GM18951 (cell line): ENCODE measurements at regions not wholly inside any gene's neighbourhood (a gene's known extent, or its start where the extent isn't known, plus 50 kb on each side); places are given as distances from the start of the nearest gene placed in this dataset.

Experiments
- POLR2A ChIP-seq: IDR thresholded peaks from 4 replicates; pipeline ENCODE4 v1.6.1; 2011; ENCODE audit warnings: mild to moderate bottlenecking; ENCODE audit not compliant: insufficient read length, insufficient read depth; ENCODE audit errors: extremely low read depth
- in situ Hi-C: fragments of 300-500 bp; cut with MboI; formaldehyde crosslinking; loops from one replicate; pipeline ENCODE4 v1.12.0; 2022; ENCODE audit warnings: low sequenced_read_pairs, mixed read lengths, inconsistent platforms; ENCODE audit not compliant: unreplicated experiment

DNA sequence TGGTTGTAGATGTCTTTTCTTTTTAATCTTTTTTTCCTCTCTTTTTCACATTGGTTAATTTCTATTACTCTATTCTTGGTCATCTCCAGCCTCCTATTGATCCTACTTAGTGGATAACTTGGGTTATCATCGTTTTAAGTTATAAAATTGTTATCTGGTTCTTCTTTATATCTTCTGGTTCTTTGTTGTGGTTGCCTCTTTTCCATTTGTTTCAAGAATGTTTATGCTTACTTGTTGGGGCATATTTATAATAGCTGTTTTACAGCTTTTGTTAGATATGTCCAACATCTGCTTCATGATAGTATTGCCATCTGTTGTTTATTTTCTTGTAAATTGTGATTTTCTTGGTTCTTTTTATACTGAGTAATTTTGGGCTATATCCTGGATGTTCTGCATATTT, 1429.6 kb downstream of the TBC1D22A start:
- TF ChIP-seq POLR2A: no peak
- in situ Hi-C loops: no loop called here

DNA sequence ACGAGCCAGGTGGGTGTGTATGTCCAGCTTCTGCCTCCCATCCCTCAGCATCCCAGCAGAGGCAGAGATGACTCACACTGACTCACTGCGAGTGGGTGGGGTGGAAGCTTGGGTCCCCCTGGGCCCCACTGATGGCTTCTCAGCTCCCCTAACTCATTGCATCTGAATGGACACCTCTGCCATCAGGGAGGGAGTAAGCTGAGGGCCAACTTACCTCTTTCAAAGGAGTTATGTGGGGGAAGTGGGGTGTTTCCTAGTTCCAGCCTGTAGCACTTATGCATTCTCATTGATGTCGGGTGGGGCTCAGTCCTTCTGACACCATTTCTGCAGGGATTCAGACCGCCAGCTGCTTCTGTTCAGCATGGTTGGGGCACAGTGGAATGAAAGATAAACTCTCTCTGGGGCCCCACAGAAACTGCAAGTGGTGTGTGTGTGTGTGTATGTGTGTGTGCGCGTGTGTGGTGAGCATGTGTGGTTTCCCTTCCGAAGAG, 1425.8 kb downstream of the TBC1D22A start:
- in situ Hi-C loops: no loop called here
- no peak for TF ChIP-seq POLR2A

DNA sequence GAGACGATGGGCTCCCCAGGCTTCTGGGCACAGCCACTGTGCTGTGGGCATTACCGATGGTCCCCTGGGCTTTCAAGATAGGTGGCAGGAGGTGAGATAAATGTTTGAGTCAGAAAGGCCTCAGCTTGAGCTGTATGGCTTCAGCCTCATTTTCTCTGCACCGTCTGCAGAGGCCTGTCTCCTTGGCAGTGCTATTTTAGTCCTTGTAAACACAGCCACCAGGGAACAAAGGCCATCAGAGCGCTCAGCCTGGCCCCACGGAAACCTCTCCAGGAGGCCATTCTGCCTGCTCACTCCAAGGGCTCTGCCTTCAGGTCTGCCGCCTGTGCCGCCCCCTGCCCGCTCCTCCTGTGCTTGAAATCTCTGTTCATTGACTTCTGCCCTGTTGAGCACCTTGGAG, 1424.9 kb downstream of the TBC1D22A start:
- TF ChIP-seq POLR2A: no peak
- in situ Hi-C loops: no loop called here

DNA sequence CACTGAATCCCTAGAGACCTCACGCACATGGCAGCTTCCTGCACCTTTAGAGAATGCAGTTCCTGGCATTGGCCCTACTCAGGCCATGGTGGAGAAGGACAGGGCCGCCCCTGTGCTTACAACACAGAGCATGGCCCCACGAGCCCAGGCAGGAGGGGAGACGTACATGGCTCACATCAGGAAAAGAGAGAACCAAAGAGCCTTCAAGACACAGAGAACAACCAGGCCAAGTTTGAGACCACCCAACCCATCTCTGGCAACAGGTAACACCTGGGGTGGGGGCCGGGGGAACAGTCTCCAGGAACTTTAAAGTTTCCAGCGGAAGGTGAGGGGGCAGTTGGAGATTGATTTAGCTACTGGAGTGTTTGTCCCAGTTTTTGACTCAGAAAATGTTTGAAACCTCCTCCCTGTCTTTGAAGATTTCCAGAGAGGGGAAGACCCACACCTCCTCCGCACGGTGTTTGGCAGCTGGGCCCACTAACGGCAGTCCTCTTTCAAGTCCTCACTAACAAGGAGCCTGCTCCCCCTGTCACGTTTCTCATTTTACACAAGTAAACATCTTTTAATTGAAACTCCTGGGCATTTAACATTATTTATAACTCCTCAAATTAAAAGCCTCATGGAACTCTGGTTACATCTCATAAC, 1423.8 kb downstream of the TBC1D22A start:
- TF ChIP-seq POLR2A: no peak

DNA sequence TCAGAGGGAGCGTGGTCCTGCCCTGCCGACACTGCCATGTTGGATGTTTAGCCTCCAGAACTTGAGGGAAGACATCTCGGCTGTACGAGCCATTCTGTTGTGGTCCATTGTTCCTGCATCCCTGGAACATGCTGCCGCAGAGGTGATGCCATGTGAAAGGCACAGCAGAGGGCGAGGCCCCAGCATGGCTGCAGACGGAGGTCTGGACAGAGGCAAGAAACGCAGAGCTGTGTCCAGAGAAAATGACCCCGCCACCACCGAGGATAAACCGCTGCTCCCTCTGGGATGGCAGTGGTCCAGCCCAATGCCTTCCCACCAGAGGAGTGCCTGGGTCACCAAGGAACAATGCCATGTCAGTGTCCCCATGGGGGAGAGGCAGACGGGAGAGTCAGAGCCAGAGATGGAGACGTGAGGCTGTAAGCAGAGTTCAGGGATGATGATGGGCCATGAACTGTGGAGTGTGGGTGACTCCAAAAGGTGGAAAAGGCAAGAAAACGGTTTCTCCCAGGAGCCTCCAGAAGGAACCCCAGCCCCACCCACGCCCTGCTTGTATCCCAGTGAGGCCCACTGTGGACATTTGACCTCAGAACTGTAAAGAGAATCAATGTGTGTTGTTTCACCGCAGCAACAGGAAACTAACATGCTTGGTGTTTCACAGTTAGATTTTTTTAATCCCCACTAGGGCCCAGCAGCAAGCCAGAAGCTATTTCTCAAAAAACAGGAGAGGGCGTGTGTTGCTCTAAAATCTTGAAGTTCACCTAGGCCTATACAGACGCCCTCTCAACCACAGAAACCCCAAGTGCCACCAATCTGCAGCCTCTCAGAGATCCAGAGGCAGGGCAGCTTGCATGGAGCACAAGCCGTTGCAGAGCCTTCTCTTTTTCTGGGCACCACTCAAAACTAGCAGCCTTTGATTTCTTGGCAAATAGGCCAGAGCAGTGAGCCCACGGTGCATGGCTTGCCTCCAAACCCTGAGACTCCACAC, 1422.9 kb downstream of the TBC1D22A start:
- in situ Hi-C loops: no loop called here
- TF ChIP-seq POLR2A: no peak

More for the DNA sequence above, 1423.8 kb downstream of the TBC1D22A start:
- in situ Hi-C loops: no loop called here

DNA sequence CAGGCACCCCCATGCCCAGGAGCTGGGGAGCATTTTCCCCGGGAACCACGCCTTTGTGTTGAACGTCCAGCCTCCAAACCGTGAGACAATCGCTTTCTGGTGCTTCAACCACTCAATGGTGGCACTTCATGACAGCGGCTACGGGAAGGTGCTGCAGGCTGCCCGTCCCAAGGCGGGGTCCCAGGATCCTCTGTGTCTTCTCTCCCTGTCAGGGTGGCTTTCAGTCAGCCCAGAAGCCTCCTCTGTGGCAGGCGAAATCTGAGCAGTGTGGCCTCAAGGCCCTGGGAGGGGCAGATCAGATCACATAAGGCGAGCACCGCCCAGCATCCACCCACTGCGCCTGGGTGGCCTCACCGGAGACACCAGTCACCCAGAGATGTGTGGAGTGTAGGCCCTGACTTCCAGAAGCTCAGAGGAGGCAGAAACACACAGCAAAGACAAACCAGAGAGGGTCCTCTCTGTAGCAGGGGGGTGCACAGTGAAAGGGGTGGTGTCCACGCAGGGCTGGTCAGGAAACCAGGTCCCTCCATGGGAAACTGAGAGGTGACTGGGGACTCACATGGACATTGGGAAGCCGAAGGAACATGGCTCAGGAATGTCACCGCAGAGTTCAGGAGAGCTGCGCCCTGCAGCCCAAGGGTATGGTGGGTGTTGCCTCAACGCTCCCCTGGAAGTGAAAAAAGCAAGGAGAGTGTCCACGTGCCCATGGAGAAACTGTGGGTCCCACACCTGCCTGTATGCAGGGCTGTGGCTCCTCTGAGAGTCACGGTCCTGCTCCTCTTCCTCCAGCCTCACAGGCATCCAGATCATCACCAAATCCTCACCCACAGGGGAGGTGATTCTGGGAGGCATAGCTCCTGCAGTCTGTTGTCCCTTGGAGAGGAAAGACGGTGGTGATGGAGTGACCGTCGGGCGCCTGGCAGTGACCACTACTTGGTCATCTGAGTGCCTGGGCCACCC, 1420.7 kb downstream of the TBC1D22A start:
- no peak for TF ChIP-seq POLR2A
- in situ Hi-C loops: no loop called here

DNA sequence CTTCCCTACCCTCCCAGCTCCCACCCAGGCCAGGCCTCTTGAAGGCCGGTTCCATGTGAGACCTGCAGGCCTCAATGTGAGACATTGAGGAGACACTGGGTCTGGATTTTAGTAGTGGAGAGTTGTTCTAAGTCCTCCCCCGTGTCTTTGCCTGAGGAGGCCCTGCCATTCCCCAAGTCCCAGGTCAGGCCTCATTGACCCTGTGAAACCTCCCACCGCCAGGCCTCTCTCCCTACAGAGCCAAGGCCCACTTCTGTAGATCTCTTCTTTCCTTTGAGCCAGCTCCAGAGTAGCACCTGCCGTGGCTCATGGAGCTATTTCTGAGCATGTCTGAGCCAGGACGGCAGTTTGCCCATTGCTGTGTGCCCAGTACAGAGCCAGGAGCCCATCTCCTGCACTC, 1419.6 kb downstream of the TBC1D22A start:
- in situ Hi-C loops: no loop called here
- no peak for TF ChIP-seq POLR2A

DNA sequence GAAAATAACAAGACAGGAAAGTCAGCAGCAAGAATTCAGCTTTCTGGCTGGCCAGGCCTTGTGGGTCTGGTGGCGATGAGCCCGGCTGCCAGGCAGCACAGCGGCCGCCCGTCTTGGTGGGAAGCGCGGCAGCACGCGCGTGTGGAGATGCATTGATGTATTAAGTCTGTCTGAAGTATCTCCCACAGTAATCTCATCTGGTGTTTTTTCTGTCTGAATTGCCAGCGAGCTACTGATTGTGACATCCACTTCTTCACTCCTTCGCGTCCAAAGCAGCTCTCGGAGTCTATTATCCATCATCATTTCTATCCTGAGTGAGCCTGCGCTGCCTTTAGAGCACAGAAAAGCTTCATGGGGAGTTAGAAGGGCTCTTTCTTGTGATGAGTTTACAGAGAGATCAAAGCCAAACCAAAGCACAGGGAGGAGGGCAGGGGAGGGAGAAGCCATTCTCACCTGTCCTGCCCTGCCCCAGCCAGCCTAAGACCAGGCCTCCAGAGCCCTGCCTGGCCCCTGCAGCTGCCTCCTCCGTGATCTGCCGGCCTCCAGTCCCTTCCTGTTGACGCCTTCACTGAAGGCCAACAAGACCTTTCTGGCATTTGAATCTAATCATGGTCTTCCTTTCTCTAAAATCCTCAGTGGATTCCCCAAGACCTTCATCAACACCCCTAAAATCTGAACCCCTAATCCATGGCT, 1419.0 kb downstream of the TBC1D22A start:
- TF ChIP-seq POLR2A: no peak
- in situ Hi-C loops: no loop called here

DNA sequence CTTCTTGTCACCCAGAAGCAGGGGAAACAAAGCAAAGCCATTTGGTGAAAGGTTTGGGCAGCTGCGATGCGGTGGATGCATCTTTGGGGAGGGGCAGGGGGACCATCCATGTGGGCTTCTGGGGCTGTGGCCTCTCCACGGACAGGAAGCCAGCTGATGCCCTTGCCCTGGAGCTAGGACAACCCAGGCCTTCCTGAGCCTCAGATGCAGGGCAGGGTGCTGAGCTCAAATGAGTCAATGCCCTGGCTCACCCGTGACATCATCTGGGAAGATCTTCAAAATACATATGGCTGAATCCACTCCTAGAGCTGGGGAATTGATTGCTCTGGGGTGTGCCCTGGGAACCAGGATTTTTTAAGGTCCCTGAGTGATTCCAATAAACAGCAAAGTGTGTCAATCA, 1418.2 kb downstream of the TBC1D22A start:
- in situ Hi-C loops: no loop called here
- TF ChIP-seq POLR2A: no peak

DNA sequence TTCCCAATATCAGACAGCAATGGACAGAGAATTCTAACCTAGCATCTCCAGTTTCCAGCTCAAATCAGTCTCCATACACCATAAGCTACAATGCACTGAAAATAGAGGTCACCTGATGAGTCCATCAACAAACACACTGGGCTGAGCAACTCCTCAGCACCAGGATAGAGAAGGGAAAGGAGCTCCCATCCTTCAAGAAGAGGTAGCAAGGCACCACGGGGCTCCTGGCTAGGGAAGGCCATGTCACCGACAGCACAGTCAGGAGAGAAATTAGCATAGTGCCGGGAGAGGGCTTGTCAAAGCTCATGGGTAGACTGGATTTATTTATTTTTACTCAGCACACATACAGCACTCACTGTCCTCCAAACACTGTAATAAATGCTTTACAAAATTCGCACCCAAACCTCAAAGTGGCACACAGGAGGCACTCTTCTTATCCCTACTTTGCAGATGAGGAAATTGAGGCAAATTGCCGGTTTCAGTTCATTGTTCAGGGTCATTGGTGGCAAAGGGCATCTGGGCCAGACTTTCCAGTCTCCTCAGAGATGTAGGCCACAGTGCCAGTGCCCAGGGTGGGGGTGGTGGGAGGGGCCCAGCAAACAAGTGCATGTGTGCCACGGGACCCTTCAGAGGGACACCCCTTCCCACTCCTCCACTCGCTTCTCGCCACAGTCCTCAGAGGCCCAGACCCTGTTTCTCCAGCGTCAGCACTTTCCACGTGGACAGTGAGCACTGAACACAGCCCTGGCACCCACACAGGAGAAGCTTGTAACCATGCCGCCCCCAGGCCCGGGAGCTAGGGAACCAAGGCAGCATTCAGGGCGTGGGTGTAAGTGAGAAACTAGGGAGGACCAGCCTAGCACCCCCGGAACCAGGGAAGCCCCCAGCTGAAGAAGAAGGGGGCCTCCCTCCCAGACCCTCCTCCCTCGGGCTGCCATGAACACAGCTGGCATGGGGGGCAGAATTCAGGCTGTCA, 1417.4 kb downstream of the TBC1D22A start:
- in situ Hi-C loops: no loop called here

DNA sequence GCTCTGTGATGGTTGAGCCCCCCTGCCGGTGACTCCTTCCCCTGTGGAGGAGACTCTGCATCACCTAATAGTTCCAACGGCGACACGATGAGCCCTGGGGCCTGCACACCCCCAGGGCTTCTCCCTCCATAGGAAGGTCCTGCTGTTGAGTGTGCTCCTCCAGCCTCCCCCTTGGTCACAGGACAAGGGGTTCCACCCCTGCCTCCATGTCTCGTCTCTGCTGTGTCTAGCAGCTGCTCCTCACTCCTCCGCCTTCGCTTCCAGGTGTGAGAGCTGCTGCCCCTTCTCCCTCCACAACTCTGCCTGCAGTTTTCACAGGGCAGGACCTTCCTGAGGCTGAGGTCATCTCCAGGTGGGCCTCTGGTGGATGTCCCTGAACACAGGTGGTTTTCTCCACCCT, 1416.1 kb downstream of the TBC1D22A start:
- in situ Hi-C loops: no loop called here
- TF ChIP-seq POLR2A: no peak

More for the DNA sequence above, 1417.4 kb downstream of the TBC1D22A start:
- no peak for TF ChIP-seq POLR2A
